ENCODE measurements at regions not wholly inside any gene's neighbourhood (a gene's known extent, or its start where the extent isn't known, plus 50 kb on each side); places are given as distances from the start of the nearest gene placed in this dataset.

GRCh38 chr11:81574301-81574700 lies 1159.4 kb downstream of the FAM181B start:
- dilution Hi-C loops (cut with MboI; ENCODE audit: extremely low pct_ligation_motif_present, low sequenced_read_pairs) = no loop called here
- no TSS peak for BruUV-seq (replicated peaks)
- Histone ChIP-seq H3K4me1 (ENCODE audit: control insufficient read depth, extremely low read depth, insufficient read depth, low read length) (no peaks in the 10 kb centered on the region), H3K4me2 (ENCODE audit: insufficient read depth, low read length) (no peak overlapping the region), H3K9me1 (replicated peaks; ENCODE audit: control insufficient read depth, extremely low read depth, insufficient read depth, low read length) (no peaks in the 10 kb centered on the region), H3K9ac (replicated peaks; ENCODE audit: extremely low read depth, insufficient read depth, low read length) (no peak overlapping the region), H3K79me2 (ENCODE audit: control insufficient read depth, insufficient read depth, low read length) (no peaks in the 10 kb centered on the region), H3K27ac (ENCODE audit: insufficient read depth, low read depth, low read length) (no peak overlapping the region), H3K36me3 (ENCODE audit: control insufficient read depth in 2 of 2, extremely low read depth in 1 of 2, insufficient read depth in 2 of 2, low read length in 2 of 2) (no peaks in the 10 kb centered on the region), H4K20me1 (replicated peaks; ENCODE audit: control insufficient read depth, extremely low read depth, insufficient read depth, low read length) (no peaks in the 10 kb centered on the region), H3K9me3 (replicated peaks; ENCODE audit: control insufficient read depth, insufficient read depth, low read length) (no peaks in the 10 kb centered on the region), H2AFZ (ENCODE audit: low read depth, low read length) (no peak overlapping the region), H3K27me3 (ENCODE audit: control insufficient read depth in 2 of 2, insufficient read depth in 2 of 2, low read length in 2 of 2) (no peaks in the 10 kb centered on the region), H3K4me3 (replicated peaks in 1 of 3; ENCODE audit: insufficient read depth in 1 of 3, low read depth in 1 of 3, low read length in 3 of 3) (no peak overlapping the region)
- TF ChIP-seq MYC (IDR thresholded peaks at IDR 0.05; ENCODE audit: low read depth, low read length) = no peak
- no peak for TF ChIP-seq EZH2 (IDR thresholded peaks at IDR 0.05; ENCODE audit: borderline replicate concordance, low read depth, low read length, severe bottlenecking)
- TF ChIP-seq FOS (IDR thresholded peaks at IDR 0.05; ENCODE audit: borderline replicate concordance, insufficient read depth, low read length) = no peak
- TF ChIP-seq, protein P1, sequence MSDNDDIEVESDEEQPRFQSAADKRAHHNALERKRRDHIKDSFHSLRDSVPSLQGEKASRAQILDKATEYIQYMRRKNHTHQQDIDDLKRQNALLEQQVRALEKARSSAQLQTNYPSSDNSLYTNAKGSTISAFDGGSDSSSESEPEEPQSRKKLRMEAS (IDR thresholded peaks at IDR 0.05; ENCODE audit: insufficient read depth, insufficient read length) = no peak
- TF ChIP-seq CTCF (IDR thresholded peaks at IDR 0.05; ENCODE audit: extremely low read depth in 1 of 2, insufficient read depth in 1 of 2, low read depth in 1 of 2, low read length in 2 of 2) = no peak
- no peak for TF ChIP-seq POLR2AphosphoS5 (IDR thresholded peaks at IDR 0.05; ENCODE audit: insufficient read depth, low read depth, low read length)
- no peak for TF ChIP-seq GATA2 (IDR thresholded peaks at IDR 0.05; ENCODE audit: insufficient read depth, insufficient read length, low read depth, low read length)
- FAIRE-seq (no peak), DNase-seq (ENCODE audit: low read depth, low spot score) (no peak)
- ChIA-PET CTCF (no interaction called here), POLR2A (no interaction called here)
- intact Hi-C loops (cut with micrococcal nuclease) = no loop called here
